ENCODE measurements at regions not wholly inside any gene's neighbourhood (a gene's known extent, or its start where the extent isn't known, plus 50 kb on each side); places are given as distances from the start of the nearest gene placed in this dataset.

- TF ChIP-seq, protein P1, sequence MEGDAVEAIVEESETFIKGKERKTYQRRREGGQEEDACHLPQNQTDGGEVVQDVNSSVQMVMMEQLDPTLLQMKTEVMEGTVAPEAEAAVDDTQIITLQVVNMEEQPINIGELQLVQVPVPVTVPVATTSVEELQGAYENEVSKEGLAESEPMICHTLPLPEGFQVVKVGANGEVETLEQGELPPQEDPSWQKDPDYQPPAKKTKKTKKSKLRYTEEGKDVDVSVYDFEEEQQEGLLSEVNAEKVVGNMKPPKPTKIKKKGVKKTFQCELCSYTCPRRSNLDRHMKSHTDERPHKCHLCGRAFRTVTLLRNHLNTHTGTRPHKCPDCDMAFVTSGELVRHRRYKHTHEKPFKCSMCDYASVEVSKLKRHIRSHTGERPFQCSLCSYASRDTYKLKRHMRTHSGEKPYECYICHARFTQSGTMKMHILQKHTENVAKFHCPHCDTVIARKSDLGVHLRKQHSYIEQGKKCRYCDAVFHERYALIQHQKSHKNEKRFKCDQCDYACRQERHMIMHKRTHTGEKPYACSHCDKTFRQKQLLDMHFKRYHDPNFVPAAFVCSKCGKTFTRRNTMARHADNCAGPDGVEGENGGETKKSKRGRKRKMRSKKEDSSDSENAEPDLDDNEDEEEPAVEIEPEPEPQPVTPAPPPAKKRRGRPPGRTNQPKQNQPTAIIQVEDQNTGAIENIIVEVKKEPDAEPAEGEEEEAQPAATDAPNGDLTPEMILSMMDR (IDR thresholded peaks at IDR 0.05; ENCODE audit: borderline replicate concordance, extremely low read depth, insufficient read depth): no peak
- intact Hi-C loops (cut with DNase I): no loop called here
- peak overlapping the region in 1 of 3 donors; percentile 37 for H3K4me3 ChIP-seq (ENCODE audit: low read length in 3 of 3)
- peak overlapping the region in 1 of 2 donors; percentile 20 for H3K27ac ChIP-seq (ENCODE audit: low read depth in 2 of 2, low read length in 2 of 2)
- peak in 2 of 5 donors; percentile 29 to 73 for DNase-seq
- H3K36me3 ChIP-seq (ENCODE audit: control insufficient read depth in 2 of 3, insufficient read depth in 3 of 3, low read length in 3 of 3): no peaks in the 10 kb centered on the region
- H3K27me3 ChIP-seq (ENCODE audit: control insufficient read depth, insufficient read depth, low read length): no peaks in the 10 kb centered on the region
- peak; percentile 58 for FAIRE-seq
- peak overlapping the region in 1 of 3 donors; percentile 49 for H3K9ac ChIP-seq (ENCODE audit: low read length in 3 of 3)
- H3K9me3 ChIP-seq (ENCODE audit: control insufficient read depth in 2 of 3, insufficient read depth in 1 of 3, low read length in 3 of 3): no peaks in the 10 kb centered on the region
- H3K4me1 ChIP-seq (ENCODE audit: control insufficient read depth in 2 of 3, insufficient read depth in 2 of 3, low read depth in 1 of 3, low read length in 3 of 3): peaks cover 0 to 5% (median 0%) of the 10 kb centered on the region in 3 donors
These were observed 95.9 kb upstream of the SPTBN1 start for GRCh38 chr2:54360055-54360792.

DNA sequence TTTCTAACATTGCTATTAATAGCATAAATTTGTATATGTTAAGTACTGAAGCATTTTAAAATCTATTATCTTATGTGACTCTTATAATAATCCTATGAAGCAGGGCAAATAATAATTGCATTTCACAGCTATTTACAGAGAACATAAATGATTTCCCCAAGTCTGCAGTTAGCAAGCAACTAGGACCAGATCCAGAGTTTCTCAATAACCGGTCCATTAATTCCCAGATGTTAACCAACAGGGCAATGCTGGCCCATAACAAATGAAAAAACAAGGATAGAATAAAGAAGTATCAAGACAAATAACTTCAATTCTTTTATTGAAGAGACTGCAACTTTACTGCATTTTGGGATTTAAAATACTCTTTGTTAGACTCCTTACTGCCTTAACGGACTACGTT, 91.7 kb upstream of the SPTBN1 start:
- H3K27ac ChIP-seq (ENCODE audit: low read depth in 2 of 2, low read length in 2 of 2): no peak overlapping the region
- DNase-seq: no peak
- no peak overlapping the region for H3K4me3 ChIP-seq (ENCODE audit: low read length in 3 of 3)
- H3K4me1 ChIP-seq (ENCODE audit: control insufficient read depth in 2 of 3, insufficient read depth in 2 of 3, low read depth in 1 of 3, low read length in 3 of 3): peaks cover 0 to 5% (median 0%) of the 10 kb centered on the region in 3 donors
- FAIRE-seq: no peak
- no peaks in the 10 kb centered on the region for H3K36me3 ChIP-seq (ENCODE audit: control insufficient read depth in 2 of 3, insufficient read depth in 3 of 3, low read length in 3 of 3)
- H3K9ac ChIP-seq (ENCODE audit: low read length in 3 of 3): no peak overlapping the region
- TF ChIP-seq, protein P1 (IDR thresholded peaks at IDR 0.05; ENCODE audit: borderline replicate concordance, extremely low read depth, insufficient read depth): no peak
- H3K27me3 ChIP-seq (ENCODE audit: control insufficient read depth, insufficient read depth, low read length): no peaks in the 10 kb centered on the region
- intact Hi-C loops (cut with DNase I): no loop called here
- peaks cover 0 to 8% (median 0%) of the 10 kb centered on the region in 3 donors for H3K9me3 ChIP-seq (ENCODE audit: control insufficient read depth in 2 of 3, insufficient read depth in 1 of 3, low read length in 3 of 3)

DNA sequence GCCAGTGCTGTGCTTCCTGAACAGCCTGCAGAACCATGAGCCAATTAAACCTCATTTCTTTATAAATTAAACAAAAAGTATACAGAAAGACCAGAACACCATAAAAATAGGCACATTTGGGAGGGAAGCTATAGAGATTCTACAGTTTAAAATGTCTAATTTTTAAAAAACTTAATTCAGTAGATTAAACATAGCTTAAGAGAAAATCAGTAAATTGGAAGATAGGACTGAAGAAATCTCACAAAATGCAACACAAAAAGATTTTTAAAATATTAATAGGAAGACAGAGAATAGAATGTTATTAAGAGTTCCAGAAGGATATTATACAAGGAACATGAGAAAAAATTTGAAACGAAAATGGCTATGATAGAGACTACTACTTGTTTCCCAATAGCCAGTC, 90.5 kb upstream of the SPTBN1 start:
- H3K4me1 ChIP-seq (ENCODE audit: control insufficient read depth in 2 of 3, insufficient read depth in 2 of 3, low read depth in 1 of 3, low read length in 3 of 3): no peaks in the 10 kb centered on the region
- peaks cover 0 to 8% (median 0%) of the 10 kb centered on the region in 3 donors for H3K9me3 ChIP-seq (ENCODE audit: control insufficient read depth in 2 of 3, insufficient read depth in 1 of 3, low read length in 3 of 3)
- no peaks in the 10 kb centered on the region for H3K27me3 ChIP-seq (ENCODE audit: control insufficient read depth, insufficient read depth, low read length)
- DNase-seq (no peak), FAIRE-seq (no peak)
- intact Hi-C loops (cut with DNase I): no loop called here
- H3K4me3 ChIP-seq (ENCODE audit: low read length in 3 of 3): no peak overlapping the region
- H3K27ac ChIP-seq (ENCODE audit: low read depth in 2 of 2, low read length in 2 of 2): no peak overlapping the region
- H3K9ac ChIP-seq (ENCODE audit: low read length in 3 of 3): no peak overlapping the region
- H3K36me3 ChIP-seq (ENCODE audit: control insufficient read depth in 2 of 3, insufficient read depth in 3 of 3, low read length in 3 of 3): no peaks in the 10 kb centered on the region
- TF ChIP-seq, protein P1 (IDR thresholded peaks at IDR 0.05; ENCODE audit: borderline replicate concordance, extremely low read depth, insufficient read depth): no peak

All from kidney (tissue), 13 donors.